ENCODE measurements at regions not wholly inside any gene's neighbourhood (a gene's known extent, or its start where the extent isn't known, plus 50 kb on each side); places are given as distances from the start of the nearest gene placed in this dataset.

GRCh38 chr2:64234785-64235184 is 90.6 kb upstream of the PELI1 start:
- H2BK120ac ChIP-seq (ENCODE audit: low read depth, low read length) = no peak overlapping the region

GRCh38 chr2:64237266-64237665 is 93.0 kb upstream of the PELI1 start:
- no peak overlapping the region for H2BK5ac ChIP-seq (ENCODE audit: low read length)
- no peak overlapping the region for H2BK12ac ChIP-seq (ENCODE audit: low read length)
- WGBS, 2 donors (ENCODE audit: extremely low coverage in 2 of 2, insufficient read length in 2 of 2, insufficient replicate concordance in 1 of 2) = no CpG with 5 or more reads among the region's 2 CpGs
- H2AFZ ChIP-seq (ENCODE audit: low read length) = no peak overlapping the region
- H3K23ac ChIP-seq (ENCODE audit: low read depth, low read length, poor library complexity) = no peak overlapping the region
- H3K9me3 ChIP-seq (replicated peaks in 1 of 2; ENCODE audit: control insufficient read depth in 2 of 2, insufficient read depth in 1 of 2, low read depth in 1 of 2, low read length in 2 of 2) = no peaks in the 10 kb centered on the region
- H2BK120ac ChIP-seq (ENCODE audit: low read depth, low read length) = no peak overlapping the region
- H3K36me3 ChIP-seq (replicated peaks in 1 of 2; ENCODE audit: control insufficient read depth in 2 of 2, insufficient read depth in 2 of 2, low read length in 2 of 2) = no peaks in the 10 kb centered on the region
- no peak overlapping the region for H4K91ac ChIP-seq (ENCODE audit: low read depth, low read length, poor library complexity)
- H3K4me3 ChIP-seq (ENCODE audit: low read length in 2 of 2) = no peak overlapping the region
- H3K4me2 ChIP-seq (ENCODE audit: insufficient read depth, low read length, poor library complexity, severe bottlenecking) = no peak overlapping the region
- no peak overlapping the region for H3K4ac ChIP-seq (ENCODE audit: low read length)
- no peaks in the 10 kb centered on the region for H3K79me1 ChIP-seq (ENCODE audit: low read depth, low read length)
- DNase-seq (ENCODE audit: low spot score) = no peak
- no peak overlapping the region for H3K9ac ChIP-seq (ENCODE audit: low read depth, low read length, poor library complexity)
- no peak overlapping the region for H2BK15ac ChIP-seq (ENCODE audit: low read length)
- no peak overlapping the region for H3K14ac ChIP-seq (ENCODE audit: low read length)
- H3K4me1 ChIP-seq (ENCODE audit: control insufficient read depth in 2 of 2, insufficient read depth in 1 of 2, low read depth in 1 of 2, low read length in 2 of 2) = no peaks in the 10 kb centered on the region
- H3K18ac ChIP-seq (ENCODE audit: low read length) = no peak overlapping the region
- no peak overlapping the region for H2AK5ac ChIP-seq (ENCODE audit: low read depth, low read length)
- no peaks in the 10 kb centered on the region for H3K27me3 ChIP-seq (ENCODE audit: control insufficient read depth in 3 of 3, insufficient read depth in 3 of 3, low read depth in 1 of 3, low read length in 3 of 3)
- no peak overlapping the region for H3K27ac ChIP-seq (replicated peaks; ENCODE audit: low read length)
- no peak overlapping the region for H4K8ac ChIP-seq (ENCODE audit: low read depth, low read length)

More at GRCh38 chr2:64234785-64235184, 90.6 kb upstream of the PELI1 start:
- H3K23ac ChIP-seq (ENCODE audit: low read depth, low read length, poor library complexity) = no peak overlapping the region
- H3K4me2 ChIP-seq (ENCODE audit: insufficient read depth, low read length, poor library complexity, severe bottlenecking) = no peak overlapping the region
- no peak for DNase-seq (ENCODE audit: low spot score)
- H3K4me1 ChIP-seq (ENCODE audit: control insufficient read depth in 2 of 2, insufficient read depth in 1 of 2, low read depth in 1 of 2, low read length in 2 of 2) = no peaks in the 10 kb centered on the region
- no peak overlapping the region for H4K91ac ChIP-seq (ENCODE audit: low read depth, low read length, poor library complexity)
- H4K8ac ChIP-seq (ENCODE audit: low read depth, low read length) = no peak overlapping the region
- no peak overlapping the region for H2AFZ ChIP-seq (ENCODE audit: low read length)
- H3K27ac ChIP-seq (replicated peaks; ENCODE audit: low read length) = no peak overlapping the region
- H3K79me1 ChIP-seq (ENCODE audit: low read depth, low read length) = no peaks in the 10 kb centered on the region
- H3K18ac ChIP-seq (ENCODE audit: low read length) = no peak overlapping the region
- WGBS, 2 donors (ENCODE audit: extremely low coverage in 2 of 2, insufficient read length in 2 of 2, insufficient replicate concordance in 1 of 2) = no CpG with 5 or more reads among the region's 3 CpGs
- no peak overlapping the region for H3K9ac ChIP-seq (ENCODE audit: low read depth, low read length, poor library complexity)
- H2BK15ac ChIP-seq (ENCODE audit: low read length) = no peak overlapping the region
- H2BK5ac ChIP-seq (ENCODE audit: low read length) = no peak overlapping the region
- H2BK12ac ChIP-seq (ENCODE audit: low read length) = no peak overlapping the region
- no peak overlapping the region for H3K4ac ChIP-seq (ENCODE audit: low read length)
- H3K27me3 ChIP-seq (ENCODE audit: control insufficient read depth in 3 of 3, insufficient read depth in 3 of 3, low read depth in 1 of 3, low read length in 3 of 3) = no peaks in the 10 kb centered on the region
- H3K36me3 ChIP-seq (replicated peaks in 1 of 2; ENCODE audit: control insufficient read depth in 2 of 2, insufficient read depth in 2 of 2, low read length in 2 of 2) = no peaks in the 10 kb centered on the region
- no peak overlapping the region for H3K14ac ChIP-seq (ENCODE audit: low read length)
- no peak overlapping the region for H3K4me3 ChIP-seq (ENCODE audit: low read length in 2 of 2)
- H3K9me3 ChIP-seq (replicated peaks in 1 of 2; ENCODE audit: control insufficient read depth in 2 of 2, insufficient read depth in 1 of 2, low read depth in 1 of 2, low read length in 2 of 2) = no peaks in the 10 kb centered on the region
- no peak overlapping the region for H2AK5ac ChIP-seq (ENCODE audit: low read depth, low read length)

- Histone ChIP-seq H3K23ac (ENCODE audit: low read depth, low read length, poor library complexity) (no peak overlapping the region), H3K4me1 (ENCODE audit: control insufficient read depth in 2 of 2, insufficient read depth in 1 of 2, low read depth in 1 of 2, low read length in 2 of 2) (no peaks in the 10 kb centered on the region)
- no CpG with 5 or more reads among the region's 4 CpGs for WGBS, 2 donors (ENCODE audit: extremely low coverage in 2 of 2, insufficient read length in 2 of 2, insufficient replicate concordance in 1 of 2)
Observed at GRCh38 chr2:64238799-64239198, 94.6 kb upstream of the PELI1 start.

GRCh38 chr2:64243081-64244036 is 99.1 kb upstream of the PELI1 start:
- Histone ChIP-seq H3K36me3 (replicated peaks in 1 of 2; ENCODE audit: control insufficient read depth in 2 of 2, insufficient read depth in 2 of 2, low read length in 2 of 2) (no peaks in the 10 kb centered on the region), H3K23ac (ENCODE audit: low read depth, low read length, poor library complexity) (no peak overlapping the region), H3K9ac (ENCODE audit: low read depth, low read length, poor library complexity) (no peak overlapping the region), H3K18ac (ENCODE audit: low read length) (no peak overlapping the region), H3K9me3 (replicated peaks in 1 of 2; ENCODE audit: control insufficient read depth in 2 of 2, insufficient read depth in 1 of 2, low read depth in 1 of 2, low read length in 2 of 2) (no peaks in the 10 kb centered on the region), H2BK5ac (ENCODE audit: low read length) (no peak overlapping the region), H2BK12ac (ENCODE audit: low read length) (no peak overlapping the region), H3K4me2 (ENCODE audit: insufficient read depth, low read length, poor library complexity, severe bottlenecking) (no peak overlapping the region), H3K27me3 (ENCODE audit: control insufficient read depth in 3 of 3, insufficient read depth in 3 of 3, low read depth in 1 of 3, low read length in 3 of 3) (no peaks in the 10 kb centered on the region), H4K91ac (ENCODE audit: low read depth, low read length, poor library complexity) (no peak overlapping the region), H3K27ac (replicated peaks; ENCODE audit: low read length) (no peak overlapping the region), H2AFZ (ENCODE audit: low read length) (no peak overlapping the region), H2BK120ac (ENCODE audit: low read depth, low read length) (no peak overlapping the region), H3K4ac (ENCODE audit: low read length) (no peak overlapping the region), H3K79me1 (ENCODE audit: low read depth, low read length) (no peaks in the 10 kb centered on the region), H2AK5ac (ENCODE audit: low read depth, low read length) (no peak overlapping the region), H4K8ac (ENCODE audit: low read depth, low read length) (no peak overlapping the region), H3K14ac (ENCODE audit: low read length) (no peak overlapping the region), H3K4me3 (ENCODE audit: low read length in 2 of 2) (no peak overlapping the region), H2BK15ac (ENCODE audit: low read length) (no peak overlapping the region), H3K4me1 (ENCODE audit: control insufficient read depth in 2 of 2, insufficient read depth in 1 of 2, low read depth in 1 of 2, low read length in 2 of 2) (no peaks in the 10 kb centered on the region)
- WGBS, 2 donors (ENCODE audit: extremely low coverage in 2 of 2, insufficient read length in 2 of 2, insufficient replicate concordance in 1 of 2) = no CpG with 5 or more reads among the region's 2 CpGs
- DNase-seq (ENCODE audit: low spot score) = no peak

More at GRCh38 chr2:64238799-64239198, 94.6 kb upstream of the PELI1 start:
- Histone ChIP-seq H4K91ac (ENCODE audit: low read depth, low read length, poor library complexity) (no peak overlapping the region), H3K36me3 (replicated peaks in 1 of 2; ENCODE audit: control insufficient read depth in 2 of 2, insufficient read depth in 2 of 2, low read length in 2 of 2) (no peaks in the 10 kb centered on the region), H3K9ac (ENCODE audit: low read depth, low read length, poor library complexity) (no peak overlapping the region), H3K4ac (ENCODE audit: low read length) (no peak overlapping the region), H3K18ac (ENCODE audit: low read length) (no peak overlapping the region), H2AK5ac (ENCODE audit: low read depth, low read length) (no peak overlapping the region), H3K79me1 (ENCODE audit: low read depth, low read length) (no peaks in the 10 kb centered on the region), H2BK5ac (ENCODE audit: low read length) (no peak overlapping the region), H2BK15ac (ENCODE audit: low read length) (no peak overlapping the region), H2BK12ac (ENCODE audit: low read length) (no peak overlapping the region), H3K14ac (ENCODE audit: low read length) (no peak overlapping the region), H3K27me3 (ENCODE audit: control insufficient read depth in 3 of 3, insufficient read depth in 3 of 3, low read depth in 1 of 3, low read length in 3 of 3) (no peaks in the 10 kb centered on the region), H2BK120ac (ENCODE audit: low read depth, low read length) (no peak overlapping the region), H3K4me2 (ENCODE audit: insufficient read depth, low read length, poor library complexity, severe bottlenecking) (no peak overlapping the region), H3K27ac (replicated peaks; ENCODE audit: low read length) (no peak overlapping the region), H4K8ac (ENCODE audit: low read depth, low read length) (no peak overlapping the region), H3K9me3 (replicated peaks in 1 of 2; ENCODE audit: control insufficient read depth in 2 of 2, insufficient read depth in 1 of 2, low read depth in 1 of 2, low read length in 2 of 2) (no peaks in the 10 kb centered on the region), H2AFZ (ENCODE audit: low read length) (no peak overlapping the region), H3K4me3 (ENCODE audit: low read length in 2 of 2) (no peak overlapping the region)
- DNase-seq (ENCODE audit: low spot score) = no peak

Measured in neuronal stem cell (in vitro differentiated cells).